ENCODE measurements at regions not wholly inside any gene's neighbourhood (a gene's known extent, or its start where the extent isn't known, plus 50 kb on each side); places are given as distances from the start of the nearest gene placed in this dataset.

DNA sequence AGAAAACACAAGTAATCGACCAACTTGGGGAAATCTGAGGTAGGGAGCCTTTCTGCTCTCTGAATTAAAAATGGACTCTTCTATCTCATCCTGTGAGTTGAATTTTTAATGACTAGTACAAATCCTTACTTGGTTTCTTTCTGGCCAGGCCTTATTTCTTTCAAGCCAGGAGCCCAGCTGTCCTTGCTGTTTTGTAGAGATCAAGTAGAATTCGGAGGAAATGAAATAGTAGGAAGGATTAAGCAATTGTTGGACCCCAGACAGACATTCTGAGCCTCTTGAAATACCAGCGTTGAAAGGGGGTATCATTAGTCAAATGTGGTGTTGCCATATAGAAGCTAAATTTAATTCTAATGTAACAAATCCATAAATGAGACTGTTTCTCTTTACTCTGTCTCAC, 53.7 kb upstream of the SMIM15 start:
- Histone ChIP-seq H3K4me3 (no peak overlapping the region), H3K4me1 (no peaks in the 10 kb centered on the region), H3K9me3 (no peaks in the 10 kb centered on the region), H3K27ac (no peak overlapping the region), H3K27me3 (ENCODE audit: low read depth) (no peaks in the 10 kb centered on the region), H3K36me3 (no peaks in the 10 kb centered on the region)
- DNase-seq (no peak), ATAC-seq (no peak)
- intact Hi-C loops (cut with DNase I) = no loop called here
- TF ChIP-seq, protein P1, sequence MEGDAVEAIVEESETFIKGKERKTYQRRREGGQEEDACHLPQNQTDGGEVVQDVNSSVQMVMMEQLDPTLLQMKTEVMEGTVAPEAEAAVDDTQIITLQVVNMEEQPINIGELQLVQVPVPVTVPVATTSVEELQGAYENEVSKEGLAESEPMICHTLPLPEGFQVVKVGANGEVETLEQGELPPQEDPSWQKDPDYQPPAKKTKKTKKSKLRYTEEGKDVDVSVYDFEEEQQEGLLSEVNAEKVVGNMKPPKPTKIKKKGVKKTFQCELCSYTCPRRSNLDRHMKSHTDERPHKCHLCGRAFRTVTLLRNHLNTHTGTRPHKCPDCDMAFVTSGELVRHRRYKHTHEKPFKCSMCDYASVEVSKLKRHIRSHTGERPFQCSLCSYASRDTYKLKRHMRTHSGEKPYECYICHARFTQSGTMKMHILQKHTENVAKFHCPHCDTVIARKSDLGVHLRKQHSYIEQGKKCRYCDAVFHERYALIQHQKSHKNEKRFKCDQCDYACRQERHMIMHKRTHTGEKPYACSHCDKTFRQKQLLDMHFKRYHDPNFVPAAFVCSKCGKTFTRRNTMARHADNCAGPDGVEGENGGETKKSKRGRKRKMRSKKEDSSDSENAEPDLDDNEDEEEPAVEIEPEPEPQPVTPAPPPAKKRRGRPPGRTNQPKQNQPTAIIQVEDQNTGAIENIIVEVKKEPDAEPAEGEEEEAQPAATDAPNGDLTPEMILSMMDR (IDR thresholded peaks at IDR 0.05) = no peak

DNA sequence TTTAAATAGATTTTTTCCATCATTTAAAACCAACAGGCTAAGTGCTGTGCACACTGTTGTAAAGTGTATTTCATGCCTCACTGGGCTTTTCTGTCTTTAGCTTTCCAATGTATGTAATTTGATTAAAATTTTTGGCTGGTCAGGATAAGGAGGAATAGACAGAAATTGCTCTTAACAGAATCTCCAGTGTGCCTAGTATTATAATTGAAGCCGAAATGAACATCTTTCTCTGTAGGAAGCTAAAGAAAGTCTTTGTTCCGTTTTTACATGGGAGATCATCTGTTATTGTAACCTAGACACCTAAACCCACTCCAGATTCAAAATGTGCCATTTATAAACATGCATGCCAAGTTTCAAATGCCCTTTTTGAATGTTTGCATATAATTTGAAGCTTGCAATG, 54.5 kb upstream of the SMIM15 start:
- Histone ChIP-seq H3K4me3 (no peak overlapping the region), H3K27me3 (ENCODE audit: low read depth) (no peaks in the 10 kb centered on the region), H3K4me1 (no peaks in the 10 kb centered on the region), H3K27ac (no peak overlapping the region), H3K9me3 (peaks cover 5% of the 10 kb centered on the region), H3K36me3 (no peaks in the 10 kb centered on the region)
- TF ChIP-seq, protein P1 (IDR thresholded peaks at IDR 0.05) = no peak
- DNase-seq (no peak), ATAC-seq (no peak)
- intact Hi-C loops (cut with DNase I) = no loop called here

DNA sequence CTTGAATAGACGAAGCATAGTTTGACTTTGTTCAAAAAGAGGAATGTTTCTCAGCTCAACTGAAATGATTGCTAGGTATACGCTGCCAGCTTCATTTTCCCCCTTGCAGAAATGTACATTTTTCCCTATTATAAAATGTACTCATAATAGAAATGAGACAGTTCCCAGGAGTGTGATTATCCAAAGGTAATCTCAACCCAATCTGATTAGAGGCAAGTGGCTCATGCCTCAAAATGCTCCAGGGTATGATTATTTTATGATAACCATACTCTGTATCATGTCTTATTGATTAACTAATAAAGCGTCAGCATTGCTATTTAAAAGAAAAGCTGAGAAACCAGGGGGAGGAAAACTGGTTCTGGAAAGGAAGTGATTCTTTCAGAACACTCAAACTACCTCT, 54.9 kb upstream of the SMIM15 start:
- TF ChIP-seq, protein P1 (IDR thresholded peaks at IDR 0.05) = no peak
- intact Hi-C loops (cut with DNase I) = no loop called here
- DNase-seq (no peak), ATAC-seq (no peak)
- Histone ChIP-seq H3K4me3 (no peak overlapping the region), H3K9me3 (peaks cover 6% of the 10 kb centered on the region), H3K27ac (no peak overlapping the region), H3K27me3 (ENCODE audit: low read depth) (no peaks in the 10 kb centered on the region), H3K36me3 (no peaks in the 10 kb centered on the region), H3K4me1 (no peaks in the 10 kb centered on the region)

DNA sequence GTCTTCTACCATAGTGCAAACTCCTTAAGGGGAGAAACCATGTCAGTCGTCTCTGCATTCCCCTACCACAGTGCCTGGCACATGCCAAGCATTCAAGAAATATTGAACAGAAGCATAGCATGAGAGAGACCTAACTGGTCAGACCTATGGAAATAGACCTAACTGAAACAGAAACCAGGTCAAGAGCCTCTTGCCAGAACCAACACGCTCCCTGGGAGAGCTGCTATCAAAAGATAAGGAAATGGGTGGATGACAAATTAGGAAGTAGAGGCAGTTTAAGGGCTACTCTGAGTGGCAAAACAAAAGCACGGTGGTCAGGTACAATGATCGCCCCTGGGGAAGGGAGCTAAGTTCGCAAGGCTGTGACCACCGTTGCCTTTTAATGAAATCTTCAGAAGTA, 66.0 kb upstream of the SMIM15 start:
- no peak for DNase-seq
- ATAC-seq = peak; percentile 31 to 82
- Histone ChIP-seq H3K27me3 (ENCODE audit: low read depth) (no peaks in the 10 kb centered on the region), H3K27ac (no peak overlapping the region), H3K36me3 (no peaks in the 10 kb centered on the region), H3K4me3 (no peak overlapping the region), H3K9me3 (peaks cover 5% of the 10 kb centered on the region), H3K4me1 (peaks cover 12% of the 10 kb centered on the region)
- intact Hi-C loops (cut with DNase I) = no loop called here
- TF ChIP-seq, protein P1 (IDR thresholded peaks at IDR 0.05) = no peak

DNA sequence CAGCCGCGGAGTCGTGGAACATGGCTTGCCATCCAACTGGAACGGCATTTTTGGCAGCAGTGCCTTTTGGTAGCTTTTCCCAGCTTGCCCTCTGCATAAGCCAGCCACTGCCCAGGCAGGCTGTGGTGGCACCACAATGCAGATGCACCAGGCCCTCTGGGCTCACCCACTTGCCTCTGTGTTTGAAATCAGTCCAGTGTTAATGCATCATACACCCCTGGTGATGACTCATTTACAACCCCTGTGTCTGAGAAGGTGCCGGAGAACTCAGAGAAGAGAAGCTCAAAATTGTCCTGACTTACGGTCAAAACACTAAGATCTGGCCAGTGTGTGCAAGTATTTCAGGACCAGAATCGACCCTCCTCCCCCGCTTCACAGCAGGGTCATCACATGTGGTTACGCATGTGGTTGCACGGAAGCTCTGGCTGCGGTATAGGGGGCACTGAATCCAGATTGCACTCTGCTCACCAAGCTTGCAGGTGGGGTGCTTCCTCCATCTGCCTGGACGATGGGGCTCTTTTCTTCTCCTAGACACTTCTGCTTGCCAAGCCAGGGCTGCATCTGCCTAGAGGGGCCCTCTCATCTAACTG, 66.5 kb upstream of the SMIM15 start:
- ATAC-seq (peak; percentile 14 to 39), DNase-seq (no peak)
- Histone ChIP-seq H3K9me3 (peaks cover 5% of the 10 kb centered on the region), H3K4me1 (peaks cover 12% of the 10 kb centered on the region), H3K27me3 (ENCODE audit: low read depth) (no peaks in the 10 kb centered on the region), H3K27ac (no peak overlapping the region), H3K4me3 (no peak overlapping the region), H3K36me3 (no peaks in the 10 kb centered on the region)
- intact Hi-C loops (cut with DNase I) = no loop called here
- TF ChIP-seq, protein P1 (IDR thresholded peaks at IDR 0.05) = no peak
